SKM-1 treated with dmso at 0.1 percent for 144 hours (cell line): ENCODE measurements at regions not wholly inside any gene's neighbourhood (a gene's known extent, or its start where the extent isn't known, plus 50 kb on each side); places are given as distances from the start of the nearest gene placed in this dataset.

Source experiments
- DNase-seq: peaks from one replicate; lab custom pipeline; 2025; ENCODE audit not compliant: unreplicated experiment; lab: John Stamatoyannopoulos, UW

DNA sequence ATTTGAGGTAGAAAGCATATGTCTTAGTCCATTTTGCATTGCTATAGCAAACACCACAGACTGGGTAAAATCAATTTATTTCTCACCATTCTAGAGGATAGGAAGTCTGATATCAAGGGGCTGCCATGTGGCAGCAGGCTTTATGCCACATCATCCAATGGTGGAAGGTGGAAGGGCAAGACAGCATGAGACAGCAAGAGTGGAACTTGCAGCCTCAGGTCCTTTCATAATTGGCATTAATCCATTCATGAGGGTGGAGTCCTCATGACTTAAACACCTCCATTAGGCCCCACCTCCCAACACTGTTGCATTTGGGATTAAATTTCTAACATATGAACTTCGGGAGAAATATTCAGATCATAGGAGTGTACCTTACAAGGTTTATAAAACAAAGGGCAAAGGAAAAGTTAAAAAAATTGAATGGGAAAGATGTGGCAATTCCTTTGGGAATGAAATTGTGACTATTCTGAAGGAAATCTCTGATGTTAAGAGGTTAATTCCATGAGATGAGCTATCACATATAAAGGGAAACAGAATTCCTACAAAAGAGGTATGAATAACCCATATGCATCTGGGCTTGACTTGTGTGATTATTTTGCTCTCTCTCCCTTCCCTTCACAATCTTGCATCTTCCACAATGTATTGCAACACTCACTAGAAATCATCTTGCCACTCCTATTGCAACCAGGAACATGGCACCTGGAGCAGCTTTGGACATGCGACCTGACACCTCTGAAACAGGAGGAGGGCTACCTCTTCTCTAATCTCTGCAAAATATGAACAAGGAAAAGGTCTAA is 507.8 kb downstream of the EPHA4 start:
- DNase-seq = no peak

DNA sequence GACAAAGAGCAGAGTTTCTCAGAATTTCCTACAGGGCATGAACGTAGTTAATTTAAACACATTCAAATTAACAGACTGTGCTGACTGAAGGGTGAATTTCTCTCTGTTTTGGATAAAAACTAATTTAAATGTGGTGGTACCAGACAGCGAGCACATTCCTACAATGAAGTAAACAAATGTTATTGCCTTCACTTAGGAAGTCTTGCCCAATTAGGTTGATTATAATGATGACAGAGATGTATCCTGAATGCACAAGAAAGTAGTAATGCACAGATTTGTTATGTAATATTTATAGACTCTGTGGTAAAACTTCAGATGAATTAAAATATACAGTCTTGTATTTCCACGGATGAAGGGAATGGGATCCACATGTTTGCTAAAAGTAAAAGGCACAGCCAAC is 507.2 kb downstream of the EPHA4 start:
- no peak for DNase-seq

DNA sequence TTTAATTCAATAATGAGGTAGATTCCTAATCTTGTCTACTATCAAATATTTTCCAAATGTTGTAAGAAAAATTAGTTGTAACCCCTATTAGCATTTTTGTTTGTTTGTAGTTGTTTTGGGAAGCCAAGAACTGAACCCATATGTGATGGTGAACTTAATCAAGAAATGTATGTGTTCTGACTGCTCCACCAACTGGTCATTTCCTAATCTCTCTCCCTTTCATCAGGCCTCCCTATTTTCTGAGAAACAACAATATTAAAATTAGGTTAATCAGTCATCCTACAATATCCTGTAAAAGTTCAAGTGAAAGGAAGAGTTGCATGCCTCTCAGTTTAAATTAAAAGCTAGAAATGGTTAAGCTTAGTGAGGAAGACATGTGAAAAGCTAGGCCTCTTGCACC is 504.0 kb downstream of the EPHA4 start:
- DNase-seq = no peak

DNA sequence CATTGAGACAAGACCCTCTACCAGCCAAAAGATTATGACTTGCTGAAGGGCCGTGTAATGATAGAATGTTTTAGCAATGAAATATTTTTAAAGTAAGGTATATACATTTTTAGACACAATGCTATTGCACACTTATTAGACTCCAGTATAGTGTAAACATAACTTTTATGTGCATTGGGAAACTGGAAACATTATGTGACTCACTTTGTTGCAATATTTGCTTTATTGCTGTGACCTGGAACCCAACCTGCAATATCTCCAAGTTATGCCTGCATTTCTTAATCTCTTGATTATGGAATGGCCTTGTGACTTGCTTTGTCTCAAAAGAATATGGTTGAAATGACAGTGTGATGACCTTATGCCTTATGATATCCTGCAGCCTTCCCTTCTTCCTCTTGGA is 502.0 kb downstream of the EPHA4 start:
- DNase-seq = no peak

DNA sequence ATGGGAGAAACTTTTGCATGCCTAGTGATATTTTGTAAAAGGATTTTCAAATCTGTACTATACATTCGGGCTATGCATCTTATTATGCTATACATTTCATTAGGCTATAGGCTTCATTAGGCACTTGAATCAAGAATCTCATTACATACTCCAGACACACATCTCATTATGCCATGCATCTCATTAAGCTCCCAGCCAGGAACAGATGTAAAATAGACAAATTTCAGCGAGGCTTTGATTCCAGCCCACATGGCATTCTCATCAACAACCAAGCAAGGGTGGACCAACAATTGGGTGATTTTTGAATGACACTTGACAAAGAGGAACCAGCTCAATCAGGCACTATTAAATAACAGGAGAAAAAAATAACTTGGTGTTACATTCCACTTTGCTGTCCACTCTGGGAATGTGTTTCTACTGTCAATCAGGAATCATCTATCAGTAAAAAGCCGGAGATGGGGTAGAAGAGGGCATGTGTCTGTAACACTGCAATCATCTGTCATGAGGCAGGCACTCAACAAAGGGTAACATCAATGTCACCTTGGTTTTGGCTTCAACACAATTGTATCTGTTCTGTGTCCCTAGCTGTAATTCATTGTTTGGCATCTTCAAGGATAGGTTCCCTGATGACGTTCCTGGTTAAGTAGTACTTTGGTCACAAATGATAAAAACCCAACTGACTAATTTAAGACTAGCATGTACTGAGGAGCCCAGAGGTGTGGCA is 498.6 kb downstream of the EPHA4 start:
- no peak for DNase-seq

DNA sequence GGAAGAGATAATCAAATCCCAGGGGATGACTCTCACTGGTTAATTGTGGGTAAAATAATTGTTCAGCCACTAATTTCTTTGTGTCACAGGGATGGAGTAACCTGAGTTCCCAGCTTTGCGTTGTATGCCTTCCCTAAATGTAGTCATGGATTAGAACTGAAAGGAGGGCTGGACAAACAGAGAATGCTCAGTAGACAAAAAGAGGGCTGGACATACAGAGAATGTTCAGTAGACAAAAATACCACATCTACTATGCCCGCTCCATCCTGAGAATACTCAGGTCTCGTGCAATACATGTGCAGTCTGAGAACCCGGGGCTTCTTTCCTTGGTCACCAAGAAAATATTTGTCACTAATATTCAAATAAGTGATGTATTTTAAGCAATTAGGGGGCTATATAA is 497.9 kb downstream of the EPHA4 start:
- DNase-seq = no peak

DNA sequence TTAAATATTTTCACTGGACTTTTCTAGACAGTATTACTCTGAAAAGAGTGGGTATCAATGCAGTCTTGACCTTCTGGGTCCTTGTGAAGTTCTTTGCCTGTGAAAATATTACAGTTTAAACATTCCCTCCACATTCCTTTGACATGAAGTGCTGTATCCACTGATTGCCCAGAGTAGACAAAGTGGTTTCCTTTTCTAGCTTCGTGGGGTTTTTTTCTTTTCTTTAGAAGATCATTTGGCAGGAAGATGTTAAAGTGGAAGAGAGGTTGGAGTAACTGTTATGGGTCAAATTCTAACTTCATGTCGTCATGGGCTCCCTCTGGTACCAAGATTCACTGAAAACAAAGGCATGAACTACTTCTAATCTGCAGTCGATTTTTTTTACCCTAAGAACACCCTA is 496.9 kb downstream of the EPHA4 start:
- no peak for DNase-seq

DNA sequence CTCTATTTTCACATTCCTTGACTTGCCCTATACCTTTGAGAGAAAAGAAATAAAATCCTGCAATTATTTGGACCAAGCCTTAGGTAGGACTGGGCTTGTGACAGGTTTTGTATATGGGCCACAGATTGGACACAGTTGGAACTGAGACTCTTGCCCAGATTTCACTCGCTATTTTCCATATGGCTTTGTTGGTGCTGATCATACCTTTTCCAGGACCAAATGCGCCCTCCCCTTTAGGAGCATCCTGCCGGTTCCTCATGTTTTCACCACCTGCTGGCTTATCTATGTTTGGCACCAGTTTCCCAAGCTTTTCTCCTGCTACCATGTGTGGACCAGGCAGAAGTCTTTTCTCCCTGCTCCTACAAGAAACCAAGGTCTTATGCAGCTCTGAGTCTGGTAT is 494.9 kb downstream of the EPHA4 start:
- no peak for DNase-seq

DNA sequence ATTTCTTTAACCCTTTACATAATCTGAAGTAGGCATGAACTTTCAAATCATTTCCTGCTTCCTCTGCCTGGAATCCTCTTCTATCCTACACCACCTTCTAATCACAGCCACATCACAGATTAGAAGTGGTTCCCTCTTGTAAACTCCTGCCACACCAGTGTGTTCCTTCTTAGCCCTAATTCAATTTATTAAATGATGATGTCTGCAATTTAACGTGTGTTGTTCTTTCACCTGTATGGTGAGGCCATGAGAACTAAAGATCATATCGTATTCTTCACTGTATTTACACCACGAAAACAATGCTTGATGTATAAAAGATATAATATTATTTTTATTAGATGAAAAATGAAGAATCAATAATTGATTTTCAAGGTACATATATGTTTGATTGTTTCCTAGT is 494.3 kb downstream of the EPHA4 start:
- no peak for DNase-seq

DNA sequence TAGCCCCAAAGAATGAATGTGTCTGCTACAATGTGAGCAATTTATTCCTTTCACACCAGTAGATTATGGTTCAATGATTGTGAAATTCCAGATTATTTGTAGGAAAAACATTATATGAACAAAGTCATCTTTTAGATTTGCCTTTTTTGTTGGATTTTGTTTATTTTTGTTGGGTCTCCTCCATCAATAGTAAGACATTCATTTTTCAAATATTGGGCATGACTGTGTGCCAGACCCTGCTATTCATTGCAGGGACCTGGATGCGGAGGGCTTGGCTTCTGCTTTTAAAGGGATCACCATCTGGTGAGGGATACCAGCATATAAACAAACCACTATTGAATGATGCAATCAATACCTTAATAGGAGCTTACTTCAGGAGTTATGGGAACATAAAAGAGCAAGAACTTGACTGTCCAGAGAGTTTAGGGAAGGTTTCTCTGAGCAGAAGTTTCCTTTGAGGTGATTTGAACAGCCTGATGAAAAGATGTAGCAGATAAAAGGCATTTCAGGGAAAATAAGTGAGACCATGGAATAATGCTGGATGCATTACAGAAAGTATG is 486.7 kb downstream of the EPHA4 start:
- DNase-seq = no peak

DNA sequence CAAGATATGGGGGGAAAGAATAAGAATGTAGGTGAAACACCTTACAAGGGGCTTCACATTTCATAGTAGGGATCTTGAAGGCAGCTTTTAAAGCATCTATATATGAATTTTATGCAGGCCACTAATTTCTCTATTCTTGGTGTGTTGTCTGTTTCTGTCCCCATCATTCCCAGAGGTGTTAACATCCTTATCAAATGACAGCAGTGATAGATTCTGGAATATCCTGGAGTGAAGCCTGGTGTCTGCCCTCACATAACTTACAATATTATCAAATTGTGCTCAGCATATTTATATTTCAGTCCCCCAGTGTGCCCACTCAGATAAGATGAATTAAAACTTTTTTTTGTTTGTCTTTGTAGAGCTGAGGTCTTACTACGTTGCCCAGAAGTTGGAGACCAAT is 486.2 kb downstream of the EPHA4 start:
- DNase-seq = no peak

DNA sequence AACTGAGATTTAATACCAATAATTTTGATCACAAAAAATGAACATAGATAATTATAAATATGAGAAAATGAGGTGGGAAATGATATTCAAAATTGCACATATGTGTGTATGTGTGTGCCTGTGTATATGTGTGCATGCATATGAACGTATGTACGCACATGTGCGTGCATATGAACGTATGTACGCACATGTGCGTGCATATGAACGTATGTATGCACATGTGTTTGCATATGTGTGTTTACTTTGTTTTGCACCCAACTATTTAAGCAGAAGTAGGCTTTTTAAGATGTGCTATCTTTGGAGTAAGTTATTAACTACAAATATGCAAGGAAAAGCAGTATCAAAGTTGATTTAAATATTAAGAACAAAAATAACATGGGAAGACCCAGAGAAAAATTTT is 484.3 kb downstream of the EPHA4 start:
- no peak for DNase-seq

DNA sequence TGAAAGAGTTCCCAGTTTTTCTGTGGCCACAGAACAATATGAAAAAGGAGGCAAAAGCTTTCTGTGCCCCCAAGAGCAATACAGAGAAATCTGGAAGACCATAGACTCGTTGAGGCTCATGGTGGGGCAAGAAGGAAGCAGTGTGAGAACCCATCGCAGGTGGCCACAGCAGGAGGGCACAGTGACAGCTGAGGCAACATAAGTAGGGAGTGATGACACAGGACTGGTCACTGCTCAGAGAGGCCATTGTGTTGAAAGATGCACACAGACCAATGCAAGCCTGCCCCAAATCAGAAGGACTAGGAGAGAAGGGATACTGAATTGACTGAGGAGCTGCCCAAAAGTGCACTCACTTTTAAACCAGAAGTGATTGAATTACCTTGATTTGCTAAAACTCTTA is 483.6 kb downstream of the EPHA4 start:
- DNase-seq = no peak

DNA sequence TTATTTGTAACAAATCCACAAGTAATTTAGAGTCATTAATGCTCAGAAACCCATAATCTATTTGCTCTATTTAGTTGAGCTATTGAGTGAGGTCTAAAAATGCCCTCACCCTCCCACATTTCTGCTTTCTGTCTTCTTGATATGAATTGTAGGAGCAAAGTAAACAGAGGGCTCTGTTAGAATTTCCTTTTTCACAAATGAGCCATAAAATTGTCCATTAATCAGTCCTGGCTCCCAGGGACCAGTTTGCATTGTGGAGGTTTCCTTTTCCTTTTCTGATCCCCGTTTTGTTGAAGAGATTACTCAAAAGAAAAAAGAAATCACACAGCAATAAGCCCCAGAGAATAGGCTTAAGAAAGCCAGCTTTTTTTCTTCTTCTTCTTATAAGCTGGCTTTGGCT is 476.7 kb downstream of the EPHA4 start:
- no peak for DNase-seq

DNA sequence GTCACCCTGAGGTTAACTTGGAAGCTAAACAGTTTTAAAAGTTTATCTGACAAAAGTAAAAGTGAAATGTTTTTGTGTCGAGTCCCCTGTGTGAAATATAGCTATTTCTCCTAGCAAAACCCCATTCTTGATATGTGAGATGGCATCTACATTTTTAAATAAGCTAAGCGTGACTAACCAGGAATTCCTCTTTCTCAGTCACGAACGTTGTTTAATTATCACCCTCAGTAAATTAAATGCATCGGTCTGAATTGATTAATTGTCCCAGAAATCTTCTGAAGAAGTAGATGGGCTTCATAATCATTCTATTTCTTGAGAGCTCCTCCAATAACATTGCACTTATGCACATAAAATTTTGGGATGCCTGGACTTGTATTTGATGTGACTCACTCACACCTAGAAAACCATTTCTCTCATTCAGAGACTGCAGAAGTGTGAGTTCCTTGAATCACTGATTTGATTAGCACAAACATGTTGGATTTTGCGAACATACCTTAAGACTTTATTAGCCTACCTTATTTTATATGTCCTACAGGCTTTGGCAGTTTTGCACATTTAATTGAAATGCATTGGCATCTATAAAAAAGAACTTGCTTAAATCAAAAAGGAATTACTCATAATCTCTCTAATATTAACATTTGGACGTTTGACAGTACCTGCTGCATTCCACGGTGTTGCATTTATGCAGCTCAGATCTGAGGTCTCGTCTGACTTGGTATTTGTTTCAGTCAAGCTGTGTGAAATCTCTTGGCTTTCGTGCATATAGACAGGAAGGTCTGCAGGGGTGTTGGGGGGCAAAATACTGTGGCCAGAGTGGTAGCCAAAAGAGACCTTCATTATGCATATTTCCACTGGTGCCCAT is 475.2 kb downstream of the EPHA4 start:
- no peak for DNase-seq

DNA sequence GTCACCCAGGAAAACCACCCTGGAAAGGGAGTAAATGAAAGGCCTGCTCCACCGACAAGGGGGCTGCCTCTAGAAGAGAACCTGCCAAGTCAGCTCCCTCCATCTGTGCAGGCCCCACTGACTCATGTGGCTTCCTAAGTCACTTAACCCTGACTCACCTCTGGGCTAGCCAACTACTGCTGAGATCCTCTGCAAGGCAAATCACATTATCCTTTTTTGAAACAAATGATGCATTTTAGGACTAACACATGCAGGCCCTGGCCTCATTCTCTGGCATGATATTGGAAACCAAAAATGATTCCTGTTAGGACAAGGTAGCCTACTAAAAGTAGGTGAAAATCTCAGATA is 474.6 kb downstream of the EPHA4 start:
- no peak for DNase-seq

DNA sequence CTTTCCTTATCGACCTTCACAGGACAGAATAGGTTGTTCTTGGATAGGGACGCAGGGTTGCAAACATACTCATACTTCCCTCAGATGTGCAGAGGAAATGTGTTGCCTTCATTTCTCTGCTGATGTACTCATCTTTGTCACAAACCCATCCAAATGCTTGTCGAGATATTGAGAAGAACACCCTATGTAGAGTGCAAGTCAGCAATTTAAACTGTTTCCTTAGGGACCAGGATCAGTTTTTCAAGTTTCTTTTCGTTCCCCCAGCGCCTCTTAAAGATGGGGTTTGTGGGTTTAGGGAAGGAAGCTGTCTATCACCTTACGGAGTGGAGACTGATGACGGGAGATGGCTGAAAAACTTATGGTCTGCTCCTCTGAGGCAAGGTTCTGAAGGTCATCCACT is 474.2 kb downstream of the EPHA4 start:
- no peak for DNase-seq

DNA sequence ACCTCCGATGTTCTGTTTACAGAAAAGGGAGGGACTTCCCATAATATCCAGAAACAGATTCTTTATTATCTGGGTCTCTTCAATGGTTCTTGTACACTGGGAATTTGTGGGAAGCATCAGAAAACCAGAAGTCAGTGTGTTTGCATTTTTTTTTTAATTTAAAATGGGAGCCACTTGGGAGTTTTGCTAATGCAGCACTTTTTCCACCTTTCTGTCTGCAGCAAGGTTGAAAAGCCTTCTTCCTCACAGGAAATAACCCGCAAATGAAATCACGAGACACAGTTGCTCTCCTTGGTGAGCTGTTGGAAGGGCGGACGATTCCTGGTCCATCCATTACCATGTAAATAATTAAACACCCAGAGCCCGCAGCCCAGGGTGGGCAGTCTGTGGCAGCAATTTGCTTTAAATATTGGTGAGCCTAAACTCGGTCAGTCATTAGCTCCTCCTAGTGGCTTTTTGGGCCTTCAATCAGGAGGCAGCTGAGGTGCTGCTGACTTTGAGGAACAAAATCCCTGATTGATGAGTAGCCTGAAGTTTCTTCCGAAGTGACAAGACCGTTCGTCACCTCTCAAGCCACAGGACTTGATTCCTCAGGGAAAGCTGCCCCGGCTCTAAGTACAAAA is 471.5 kb downstream of the EPHA4 start:
- DNase-seq = no peak

DNA sequence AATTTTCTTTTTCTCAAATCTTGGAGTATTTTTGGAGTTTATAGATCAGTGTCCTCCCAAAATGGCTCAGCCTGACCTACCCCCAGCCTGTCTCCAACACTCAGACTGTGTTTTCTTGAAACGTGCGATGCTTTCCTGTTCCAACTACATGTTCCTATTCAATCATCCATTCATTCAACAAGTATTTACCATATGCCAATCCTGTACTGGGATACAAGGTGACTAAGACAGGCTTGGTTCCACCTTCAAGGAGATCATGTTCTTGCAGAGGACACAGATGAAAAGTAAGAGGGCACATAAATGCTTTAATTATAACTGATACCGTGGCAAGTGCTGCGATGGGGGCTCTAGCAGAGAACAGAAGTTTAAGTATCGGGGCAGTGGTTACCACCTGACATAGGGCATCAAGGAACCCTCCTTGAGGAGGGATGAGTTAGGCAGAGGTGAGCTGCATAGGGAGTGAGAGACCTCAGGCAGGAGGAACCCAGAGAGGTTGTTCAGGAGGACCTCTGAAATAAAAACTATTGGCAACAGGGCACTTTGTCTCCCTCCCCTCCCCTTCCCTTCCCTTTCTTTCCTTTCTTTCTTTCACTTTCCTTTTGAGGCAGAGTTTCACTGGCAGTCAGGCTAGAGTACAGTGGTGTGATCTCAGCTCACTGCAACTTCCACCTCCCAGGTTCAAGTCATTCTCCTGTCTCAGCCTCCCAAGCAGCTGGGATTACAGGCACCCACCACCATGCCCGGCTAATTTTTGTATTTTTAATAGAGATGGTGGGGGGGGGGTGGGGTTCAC is 469.0 kb downstream of the EPHA4 start:
- no peak for DNase-seq

DNA sequence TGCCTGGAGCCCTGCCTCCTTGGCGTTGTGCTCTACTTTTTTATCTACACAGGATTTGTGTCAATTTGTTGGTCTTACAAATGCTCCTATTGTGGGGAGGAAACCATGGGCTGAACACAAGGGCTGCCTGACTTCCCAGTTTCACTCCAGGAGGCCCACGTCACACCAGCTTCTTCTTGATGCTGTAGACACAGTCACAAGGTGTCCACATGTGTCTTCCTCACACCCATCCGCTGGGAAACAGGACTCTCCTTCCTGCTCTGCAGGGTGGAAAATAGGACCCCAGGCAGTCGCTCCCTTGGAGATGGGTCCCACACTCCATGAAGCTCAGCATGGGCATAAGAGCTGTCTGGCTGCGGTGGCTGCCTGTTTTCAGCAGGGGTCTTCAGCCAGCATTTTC is 468.2 kb downstream of the EPHA4 start:
- no peak for DNase-seq
